GM12864 (cell line): ENCODE measurements at regions not wholly inside any gene's neighbourhood (a gene's known extent, or its start where the extent isn't known, plus 50 kb on each side); places are given as distances from the start of the nearest gene placed in this dataset.

Source experiments
- DNase-seq: peaks from one replicate; pipeline ENCODE4 v3.0.0-alpha.2; 2011; ENCODE audit warnings: low read depth
- H3K4me3 ChIP-seq: 2 replicates; pipeline ENCODE4 v1.5.1; 2011; ENCODE audit warnings: mild to moderate bottlenecking, low read depth, low read length, control low read depth
- TF ChIP-seq, protein P1 (sequence below): IDR thresholded peaks from 2 replicates; pipeline ENCODE4 v1.5.1; 2011; ENCODE audit warnings: low read depth, mild to moderate bottlenecking, moderate library complexity, low read length, control low read depth, inconsistent platforms; ENCODE audit errors: missing control alignments

GRCh38 chr13:63093907-63094469 lies 1678.3 kb upstream of the PCDH20 start:
- DNase-seq = no peak
- TF ChIP-seq, protein P1, sequence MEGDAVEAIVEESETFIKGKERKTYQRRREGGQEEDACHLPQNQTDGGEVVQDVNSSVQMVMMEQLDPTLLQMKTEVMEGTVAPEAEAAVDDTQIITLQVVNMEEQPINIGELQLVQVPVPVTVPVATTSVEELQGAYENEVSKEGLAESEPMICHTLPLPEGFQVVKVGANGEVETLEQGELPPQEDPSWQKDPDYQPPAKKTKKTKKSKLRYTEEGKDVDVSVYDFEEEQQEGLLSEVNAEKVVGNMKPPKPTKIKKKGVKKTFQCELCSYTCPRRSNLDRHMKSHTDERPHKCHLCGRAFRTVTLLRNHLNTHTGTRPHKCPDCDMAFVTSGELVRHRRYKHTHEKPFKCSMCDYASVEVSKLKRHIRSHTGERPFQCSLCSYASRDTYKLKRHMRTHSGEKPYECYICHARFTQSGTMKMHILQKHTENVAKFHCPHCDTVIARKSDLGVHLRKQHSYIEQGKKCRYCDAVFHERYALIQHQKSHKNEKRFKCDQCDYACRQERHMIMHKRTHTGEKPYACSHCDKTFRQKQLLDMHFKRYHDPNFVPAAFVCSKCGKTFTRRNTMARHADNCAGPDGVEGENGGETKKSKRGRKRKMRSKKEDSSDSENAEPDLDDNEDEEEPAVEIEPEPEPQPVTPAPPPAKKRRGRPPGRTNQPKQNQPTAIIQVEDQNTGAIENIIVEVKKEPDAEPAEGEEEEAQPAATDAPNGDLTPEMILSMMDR = no peak
- no peak overlapping the region for H3K4me3 ChIP-seq

DNA sequence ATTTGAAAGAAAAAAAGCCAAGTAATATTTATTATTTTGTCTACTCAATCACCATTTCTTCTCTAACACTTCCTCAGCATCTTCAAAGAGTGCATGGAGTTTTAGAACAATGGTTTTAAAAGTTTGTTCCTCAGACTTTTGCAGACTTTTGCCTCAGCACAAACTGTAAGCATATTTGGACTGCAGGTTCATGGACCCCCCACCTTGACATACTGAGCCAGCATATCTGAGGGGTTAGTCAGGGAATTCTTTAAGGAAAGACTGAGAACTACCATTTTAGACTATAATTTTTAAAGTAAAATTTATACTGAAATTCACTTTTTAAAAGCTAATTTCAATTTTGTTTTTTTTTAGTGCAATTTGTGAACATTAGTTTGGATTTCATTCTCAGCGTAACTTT lies 1676.8 kb upstream of the PCDH20 start:
- no peak overlapping the region for H3K4me3 ChIP-seq
- TF ChIP-seq, protein P1 = no peak
- no peak for DNase-seq

DNA sequence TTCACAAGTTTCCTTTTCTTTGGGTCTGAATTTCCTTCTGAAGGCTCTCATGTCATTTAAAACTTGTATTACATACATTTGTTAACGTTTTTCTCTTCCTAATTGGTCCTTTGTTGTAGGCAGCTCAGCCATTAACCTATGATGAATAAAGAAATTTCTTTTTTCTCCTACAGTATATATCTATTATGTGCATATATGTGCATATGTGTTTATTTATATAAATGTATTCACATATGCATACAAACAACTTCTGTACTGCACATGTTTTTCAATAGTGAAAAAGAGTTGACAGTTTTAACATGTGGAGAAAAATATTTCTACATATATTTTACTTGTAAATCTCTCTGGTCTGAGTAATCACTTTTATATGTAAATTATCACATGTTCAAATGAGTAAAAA lies 1674.9 kb upstream of the PCDH20 start:
- no peak overlapping the region for H3K4me3 ChIP-seq
- TF ChIP-seq, protein P1 = no peak
- no peak for DNase-seq

- no peak overlapping the region for H3K4me3 ChIP-seq
- TF ChIP-seq, protein P1 = no peak
- DNase-seq = no peak
These were observed 1672.6 kb upstream of the PCDH20 start for GRCh38 chr13:63088226-63088625.

GRCh38 chr13:63086286-63086685 lies 1670.6 kb upstream of the PCDH20 start:
- no peak overlapping the region for H3K4me3 ChIP-seq
- TF ChIP-seq, protein P1 = no peak
- DNase-seq = no peak

DNA sequence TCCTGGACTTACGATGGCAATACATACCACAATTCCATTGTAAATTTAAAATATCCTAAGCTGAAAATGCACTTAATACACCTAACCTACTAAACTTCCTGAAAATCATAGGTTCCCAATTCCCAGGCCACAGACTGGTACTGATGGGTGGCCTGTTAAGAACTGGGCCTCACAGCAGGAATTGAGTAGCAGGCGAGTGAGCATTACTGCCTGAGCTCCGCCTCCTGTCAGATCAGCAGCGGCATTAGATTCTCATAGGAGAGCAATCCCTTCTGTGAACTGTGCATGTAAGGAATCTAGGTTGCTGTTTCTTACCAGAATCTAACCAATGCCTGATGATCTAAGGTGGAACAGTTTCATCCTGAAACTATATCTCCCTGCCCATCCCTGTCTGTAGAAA lies 1670.2 kb upstream of the PCDH20 start:
- DNase-seq = no peak
- TF ChIP-seq, protein P1 = no peak
- H3K4me3 ChIP-seq = no peak overlapping the region

- H3K4me3 ChIP-seq = no peak overlapping the region
- TF ChIP-seq, protein P1 = no peak
These were observed 1665.9 kb upstream of the PCDH20 start for GRCh38 chr13:63081400-63082014.

More at GRCh38 chr13:63081400-63082014, 1665.9 kb upstream of the PCDH20 start:
- DNase-seq = no peak
